Stimulated activated effector memory CD8-positive, alpha-beta T cell treated with anti-CD3 and anti-CD28 coated beads, Interleukin-12 subunit alpha, Interleukin-12 subunit beta, amount 100 ng/mL, for 72 hours (primary cell): ENCODE measurements at regions not wholly inside any gene's neighbourhood (a gene's known extent, or its start where the extent isn't known, plus 50 kb on each side); places are given as distances from the start of the nearest gene placed in this dataset.

Source experiments
- ATAC-seq: fragments of 150-1000 bp; cut with Tn5 transposase; 2 replicates; pipeline ENCODE4 v1.10.0; 2021
- DNase-seq, 2 donors: peaks; one replicate each; pipeline ENCODE4 v3.0.0; 2021 to 2022; ENCODE audit warnings: low spot score in 2 of 2
- H3K27ac Mint-ChIP-seq: one replicate; pipeline ENCODE4 v1.8.0; 2022; ENCODE audit warnings: mild to moderate bottlenecking, mixed read lengths
- H3K36me3 Mint-ChIP-seq: one replicate; pipeline ENCODE4 v1.8.0; 2022; ENCODE audit warnings: mild to moderate bottlenecking, mixed read lengths
- H3K4me1 Mint-ChIP-seq: one replicate; pipeline ENCODE4 v1.8.0; 2022; ENCODE audit warnings: mixed read lengths
- H3K4me3 Mint-ChIP-seq: one replicate; pipeline ENCODE4 v1.8.0; 2022; ENCODE audit warnings: mild to moderate bottlenecking, mixed read lengths
- H3K9me3 Mint-ChIP-seq: one replicate; pipeline ENCODE4 v1.8.0; 2022; ENCODE audit warnings: mixed read lengths

DNA sequence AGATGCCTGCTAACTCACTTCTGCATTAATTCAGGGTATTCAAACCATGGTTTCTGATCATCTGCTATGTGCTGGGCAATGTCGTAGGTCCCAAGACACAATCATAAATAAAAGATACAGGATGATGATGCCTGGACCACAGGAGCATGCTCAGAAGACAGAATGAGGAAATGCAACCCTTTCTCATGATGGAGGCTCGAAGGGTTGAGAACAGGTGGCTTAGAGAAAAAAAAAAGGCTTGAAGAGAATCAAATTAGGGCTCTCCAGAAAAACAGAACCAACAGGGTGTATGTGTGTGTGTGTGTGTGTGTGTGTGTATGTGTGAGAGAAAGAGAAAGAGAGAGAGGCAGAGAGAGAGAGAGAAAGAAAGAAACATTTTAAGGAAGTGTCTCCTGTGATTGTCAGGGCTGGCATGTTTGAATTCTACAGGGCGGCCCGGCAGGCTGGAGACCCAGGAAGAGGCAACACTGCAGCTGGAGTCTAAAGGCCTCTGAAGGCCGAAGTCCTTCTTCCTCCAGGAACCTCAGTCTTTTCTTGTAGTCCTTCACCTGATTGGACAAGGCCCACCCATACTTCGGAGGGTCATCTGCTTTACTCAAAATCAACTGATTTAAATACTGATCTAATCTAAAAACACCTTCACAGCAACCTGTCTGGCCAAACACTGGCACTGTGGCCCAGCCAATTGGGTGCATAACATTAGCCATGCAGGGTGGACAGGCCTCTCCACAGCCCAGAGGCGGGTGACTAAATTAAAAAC is 143.8 kb downstream of the ERMARD start:
- H3K36me3 Mint-ChIP-seq: no peaks in the 10 kb centered on the region
- ATAC-seq (no peak), DNase-seq (no peak)
- no peak overlapping the region for H3K27ac Mint-ChIP-seq
- no peak overlapping the region for H3K4me3 Mint-ChIP-seq
- no peaks in the 10 kb centered on the region for H3K4me1 Mint-ChIP-seq
- H3K9me3 Mint-ChIP-seq: no peaks in the 10 kb centered on the region

DNA sequence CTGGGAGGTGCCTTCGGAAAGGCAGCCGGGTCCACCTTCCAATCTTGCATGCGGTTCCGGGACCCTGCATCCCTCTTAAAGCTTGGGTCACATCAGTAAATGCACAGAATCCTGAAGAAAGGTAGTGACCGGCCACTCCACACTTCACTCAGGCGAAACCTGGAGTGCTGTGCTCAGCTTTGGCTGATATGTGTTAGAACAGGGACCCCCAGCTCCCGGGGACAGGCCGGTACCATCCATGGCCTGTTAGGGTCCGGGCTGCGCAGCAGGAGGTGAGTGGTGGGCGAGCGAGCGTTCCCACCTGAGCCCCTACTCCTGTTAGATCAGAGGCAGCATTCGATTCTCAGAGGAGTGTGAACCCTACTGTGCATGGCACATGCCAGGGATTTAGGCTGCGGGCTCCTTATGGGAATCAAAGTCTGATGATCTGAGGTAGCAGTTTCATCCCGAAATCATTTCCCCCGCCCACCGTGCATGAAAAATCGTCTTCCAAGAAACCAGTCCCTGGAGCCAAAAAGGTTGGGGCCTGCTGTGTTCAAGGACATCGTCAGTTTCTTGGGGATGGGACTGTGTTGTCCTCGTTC is 143.0 kb downstream of the ERMARD start:
- H3K9me3 Mint-ChIP-seq: no peaks in the 10 kb centered on the region
- ATAC-seq (no peak), DNase-seq (no peak)
- no peak overlapping the region for H3K27ac Mint-ChIP-seq
- H3K4me3 Mint-ChIP-seq: no peak overlapping the region
- no peaks in the 10 kb centered on the region for H3K4me1 Mint-ChIP-seq
- no peaks in the 10 kb centered on the region for H3K36me3 Mint-ChIP-seq

- no peak overlapping the region for H3K4me3 Mint-ChIP-seq
- ATAC-seq (no peak), DNase-seq (no peak)
- H3K36me3 Mint-ChIP-seq: no peaks in the 10 kb centered on the region
- H3K9me3 Mint-ChIP-seq: no peaks in the 10 kb centered on the region
- H3K27ac Mint-ChIP-seq: no peak overlapping the region
- no peaks in the 10 kb centered on the region for H3K4me1 Mint-ChIP-seq
Measured at GRCh38 chr6:169893624-169894023, 142.2 kb downstream of the ERMARD start.

DNA sequence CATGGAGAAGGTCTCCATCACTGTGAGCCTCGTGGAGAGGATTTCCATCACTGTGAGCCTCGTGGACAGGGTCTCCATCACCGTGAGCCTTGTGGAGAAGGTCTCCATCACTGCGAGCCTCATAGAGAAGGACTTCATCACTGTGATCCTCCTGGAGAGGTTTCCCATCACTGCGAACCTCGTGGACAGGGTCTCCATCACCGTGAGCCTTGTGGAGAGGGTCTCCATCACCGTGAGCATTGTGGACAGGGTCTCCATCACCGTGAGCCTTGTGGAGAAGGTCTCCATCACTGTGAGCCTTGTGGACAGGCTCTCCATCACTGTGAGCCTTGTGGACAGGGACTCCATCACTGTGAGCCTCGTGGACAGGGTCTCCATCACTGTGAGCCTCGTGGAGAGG is 140.4 kb downstream of the ERMARD start:
- H3K9me3 Mint-ChIP-seq: no peaks in the 10 kb centered on the region
- no peak for DNase-seq
- no peaks in the 10 kb centered on the region for H3K4me1 Mint-ChIP-seq
- H3K27ac Mint-ChIP-seq: no peak overlapping the region
- no peaks in the 10 kb centered on the region for H3K36me3 Mint-ChIP-seq
- no peak for ATAC-seq
- no peak overlapping the region for H3K4me3 Mint-ChIP-seq

- H3K4me1 Mint-ChIP-seq: no peaks in the 10 kb centered on the region
- no peaks in the 10 kb centered on the region for H3K36me3 Mint-ChIP-seq
- H3K27ac Mint-ChIP-seq: no peak overlapping the region
- no peak overlapping the region for H3K4me3 Mint-ChIP-seq
- H3K9me3 Mint-ChIP-seq: no peaks in the 10 kb centered on the region
- DNase-seq (no peak), ATAC-seq (no peak)
Measured at GRCh38 chr6:169891421-169891820, 140.0 kb downstream of the ERMARD start.

GRCh38 chr6:169890901-169891300 is 139.5 kb downstream of the ERMARD start:
- H3K9me3 Mint-ChIP-seq: no peaks in the 10 kb centered on the region
- H3K27ac Mint-ChIP-seq: no peak overlapping the region
- ATAC-seq (no peak), DNase-seq (no peak)
- H3K4me1 Mint-ChIP-seq: no peaks in the 10 kb centered on the region
- H3K36me3 Mint-ChIP-seq: no peaks in the 10 kb centered on the region
- no peak overlapping the region for H3K4me3 Mint-ChIP-seq

GRCh38 chr6:169890049-169890448 is 138.6 kb downstream of the ERMARD start:
- Mint-ChIP-seq H3K4me3 (no peak overlapping the region), H3K27ac (no peak overlapping the region), H3K36me3 (no peaks in the 10 kb centered on the region), H3K9me3 (no peaks in the 10 kb centered on the region), H3K4me1 (no peaks in the 10 kb centered on the region)
- DNase-seq (no peak), ATAC-seq (no peak)

DNA sequence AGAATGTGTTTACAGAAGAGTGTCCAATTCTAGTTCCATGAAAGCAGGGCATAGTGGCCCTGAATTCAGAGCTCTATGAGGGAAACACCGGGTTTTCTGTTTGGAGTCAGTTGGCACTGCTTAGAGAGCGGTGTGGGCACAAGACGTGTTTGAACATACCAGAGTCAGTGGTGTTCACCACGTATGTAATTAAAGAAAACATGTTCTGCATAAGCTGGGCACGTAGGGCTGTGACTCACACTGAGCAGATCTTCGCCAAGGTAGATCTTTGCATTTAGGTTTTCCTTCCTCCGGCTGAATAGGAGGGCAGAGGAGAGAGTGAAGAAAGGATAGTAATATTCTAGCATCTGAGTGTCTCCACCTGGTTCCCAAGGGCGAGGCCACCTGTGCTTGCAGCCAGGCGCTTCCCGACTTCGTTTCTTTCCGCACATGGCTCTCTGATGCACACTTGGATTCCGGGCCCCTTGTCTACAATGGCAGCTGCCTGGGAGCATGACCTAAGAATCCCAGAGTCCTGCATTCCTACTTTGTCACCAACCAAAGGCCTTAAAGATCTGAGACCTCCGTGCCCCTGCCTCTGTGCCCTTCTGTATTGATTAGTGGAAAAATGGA is 136.2 kb downstream of the ERMARD start:
- Mint-ChIP-seq H3K27ac (no peak overlapping the region), H3K9me3 (no peaks in the 10 kb centered on the region), H3K36me3 (peaks cover 7% of the 10 kb centered on the region), H3K4me3 (no peak overlapping the region), H3K4me1 (peaks cover 10% of the 10 kb centered on the region)
- no peak for DNase-seq
- no peak for ATAC-seq

DNA sequence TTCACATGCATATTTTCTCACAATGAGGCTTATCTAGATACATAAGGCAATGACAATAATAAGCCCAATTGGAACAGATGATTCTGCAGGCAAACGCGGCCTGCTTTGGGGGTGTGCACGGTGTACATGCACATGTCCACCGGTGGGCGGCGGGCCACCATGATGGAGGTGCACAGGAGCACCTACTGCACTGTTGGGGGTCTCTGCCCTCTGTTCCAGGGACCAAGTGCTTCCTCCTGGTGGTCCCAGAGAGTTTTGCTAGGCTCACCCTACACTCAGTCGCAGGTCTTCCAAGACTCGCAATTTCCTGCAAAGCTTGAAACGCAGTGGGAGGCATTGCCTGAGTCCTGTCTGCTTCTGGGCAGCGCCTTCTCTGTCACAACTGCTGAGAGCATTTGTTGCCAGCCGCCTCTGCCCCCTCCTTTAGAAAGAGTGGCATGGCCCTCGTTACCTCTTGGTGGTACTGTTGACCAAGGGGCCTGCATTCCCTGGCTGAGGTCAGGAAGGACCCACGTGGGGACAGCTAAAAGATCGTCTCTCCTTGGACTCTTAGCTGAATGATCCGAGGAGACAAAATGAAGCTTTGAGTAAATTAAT is 135.3 kb downstream of the ERMARD start:
- DNase-seq (no peak), ATAC-seq (no peak)
- peaks cover 10% of the 10 kb centered on the region for H3K4me1 Mint-ChIP-seq
- H3K27ac Mint-ChIP-seq: no peak overlapping the region
- H3K4me3 Mint-ChIP-seq: no peak overlapping the region
- no peaks in the 10 kb centered on the region for H3K9me3 Mint-ChIP-seq
- H3K36me3 Mint-ChIP-seq: peaks cover 7% of the 10 kb centered on the region

DNA sequence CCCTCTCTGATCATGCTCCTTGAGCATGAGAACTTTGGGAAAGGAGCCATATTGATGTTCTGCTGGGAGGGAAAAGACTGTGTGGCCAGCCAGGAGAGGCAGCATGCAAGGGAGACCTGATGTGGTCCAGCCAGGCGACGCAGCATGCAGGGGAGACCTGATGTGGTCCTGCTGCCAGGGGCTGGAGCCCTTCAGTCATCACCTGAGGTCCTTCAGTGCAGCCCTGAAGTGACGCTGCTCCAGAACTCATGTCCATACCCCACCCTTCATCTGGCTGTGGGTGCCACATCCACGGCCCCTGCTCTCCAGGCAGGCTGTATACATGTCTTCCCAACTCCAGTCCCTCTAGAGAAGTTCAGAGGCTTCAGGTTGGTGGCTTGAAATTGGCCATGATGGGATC is 134.4 kb downstream of the ERMARD start:
- peaks cover 10% of the 10 kb centered on the region for H3K4me1 Mint-ChIP-seq
- no peak overlapping the region for H3K4me3 Mint-ChIP-seq
- H3K36me3 Mint-ChIP-seq: peaks cover 7% of the 10 kb centered on the region
- ATAC-seq: no peak
- H3K27ac Mint-ChIP-seq: no peak overlapping the region
- no peaks in the 10 kb centered on the region for H3K9me3 Mint-ChIP-seq
- no peak for DNase-seq

DNA sequence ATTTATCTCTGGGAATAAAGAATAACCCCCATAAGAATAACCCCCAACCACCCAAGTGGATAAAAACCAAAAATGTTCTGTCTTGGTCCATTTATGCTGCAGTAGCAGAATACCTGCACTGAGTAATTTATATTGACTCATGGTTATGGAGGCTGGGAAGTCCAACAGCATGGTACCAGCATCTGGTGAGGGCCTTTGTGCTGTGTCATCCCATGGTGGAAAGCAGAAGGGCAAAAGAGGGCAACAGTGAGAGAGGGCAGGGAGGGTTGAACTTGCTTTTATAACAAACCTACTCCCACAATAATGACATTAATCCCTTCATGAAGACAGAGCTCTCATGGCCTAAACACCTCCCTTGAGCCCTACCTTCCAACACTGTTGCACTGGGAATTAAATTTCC is 133.7 kb downstream of the ERMARD start:
- ATAC-seq (no peak), DNase-seq (no peak)
- Mint-ChIP-seq H3K36me3 (peaks cover 7% of the 10 kb centered on the region), H3K4me1 (peaks cover 10% of the 10 kb centered on the region), H3K4me3 (no peak overlapping the region), H3K9me3 (no peaks in the 10 kb centered on the region), H3K27ac (no peak overlapping the region)

DNA sequence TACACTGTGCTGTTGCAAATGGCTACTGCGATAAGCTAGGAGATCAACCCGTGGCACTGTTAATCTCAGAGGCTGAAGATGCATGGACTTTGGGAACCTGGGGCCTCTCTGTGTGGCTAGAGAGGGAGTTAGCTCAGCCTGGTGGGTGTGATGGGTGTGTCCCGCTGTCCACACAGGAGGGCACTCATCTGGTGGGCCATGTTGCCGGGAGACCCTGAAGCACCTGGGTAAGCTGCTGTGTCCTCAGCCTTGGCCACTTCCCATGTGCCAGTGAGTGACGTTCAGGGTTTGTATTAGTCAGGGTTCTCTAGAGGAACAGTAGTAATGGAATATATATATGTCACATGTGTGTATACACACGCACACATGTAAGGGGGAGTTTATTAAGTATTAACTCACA is 132.7 kb downstream of the ERMARD start:
- Mint-ChIP-seq H3K27ac (no peak overlapping the region), H3K4me1 (peaks cover 10% of the 10 kb centered on the region), H3K36me3 (peaks cover 7% of the 10 kb centered on the region), H3K4me3 (no peak overlapping the region), H3K9me3 (no peaks in the 10 kb centered on the region)
- no peak for DNase-seq
- ATAC-seq: no peak

DNA sequence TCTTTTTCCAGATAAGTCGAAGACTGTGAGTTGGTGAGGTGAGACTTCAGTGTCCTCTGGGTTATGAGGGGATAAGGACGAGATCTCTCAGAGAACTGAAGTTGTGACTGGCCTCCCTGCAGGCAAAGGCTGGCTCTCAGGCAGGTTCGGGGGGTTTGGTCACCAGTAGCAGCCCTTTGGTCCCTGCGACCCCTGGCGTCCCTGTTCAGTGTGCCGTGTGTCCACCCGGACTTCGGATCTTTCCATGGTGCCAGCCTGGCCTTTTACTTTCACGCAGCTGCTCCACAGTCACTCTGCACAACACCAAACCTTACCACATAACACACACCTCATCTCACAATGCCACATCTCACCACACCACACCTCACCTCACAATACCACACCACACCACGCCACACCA is 131.9 kb downstream of the ERMARD start:
- no peak overlapping the region for H3K4me3 Mint-ChIP-seq
- peaks cover 7% of the 10 kb centered on the region for H3K36me3 Mint-ChIP-seq
- H3K4me1 Mint-ChIP-seq: peaks cover 10% of the 10 kb centered on the region
- no peak for DNase-seq
- H3K27ac Mint-ChIP-seq: no peak overlapping the region
- no peaks in the 10 kb centered on the region for H3K9me3 Mint-ChIP-seq
- no peak for ATAC-seq

- Mint-ChIP-seq H3K36me3 (peaks cover 7% of the 10 kb centered on the region), H3K27ac (no peak overlapping the region), H3K4me1 (peaks cover 10% of the 10 kb centered on the region), H3K4me3 (no peak overlapping the region), H3K9me3 (no peaks in the 10 kb centered on the region)
- ATAC-seq: no peak
- no peak for DNase-seq
Measured at GRCh38 chr6:169881976-169882375, 130.6 kb downstream of the ERMARD start.

GRCh38 chr6:169881398-169881797 is 130.0 kb downstream of the ERMARD start:
- H3K4me3 Mint-ChIP-seq: no peak overlapping the region
- peaks cover 10% of the 10 kb centered on the region for H3K4me1 Mint-ChIP-seq
- ATAC-seq (no peak), DNase-seq (no peak)
- no peaks in the 10 kb centered on the region for H3K9me3 Mint-ChIP-seq
- peaks cover 7% of the 10 kb centered on the region for H3K36me3 Mint-ChIP-seq
- no peak overlapping the region for H3K27ac Mint-ChIP-seq

DNA sequence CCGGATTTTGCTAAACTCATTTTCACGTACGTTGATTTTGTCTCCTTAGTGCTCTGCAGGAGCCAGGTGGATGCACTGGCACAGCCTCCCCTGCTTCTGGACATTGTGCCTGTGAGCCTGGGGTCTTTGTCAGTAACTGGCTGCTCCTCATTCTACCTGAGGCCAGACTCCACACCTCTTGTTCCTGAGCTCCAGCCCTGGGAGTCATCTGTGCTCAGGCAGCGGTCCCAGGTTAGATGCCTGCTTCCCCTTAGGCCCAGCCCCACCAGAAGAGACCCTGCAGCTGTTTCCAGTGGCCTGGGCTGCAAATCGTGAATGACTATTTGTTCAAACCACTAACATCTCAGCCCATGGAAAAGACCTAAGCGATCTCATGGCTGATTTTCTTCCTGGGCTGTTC is 129.1 kb downstream of the ERMARD start:
- ATAC-seq: no peak
- Mint-ChIP-seq H3K9me3 (peaks cover 3% of the 10 kb centered on the region), H3K27ac (no peak overlapping the region), H3K36me3 (peaks cover 7% of the 10 kb centered on the region), H3K4me3 (no peak overlapping the region), H3K4me1 (peaks cover 10% of the 10 kb centered on the region)
- no peak for DNase-seq
